ENCODE measurements at regions not wholly inside any gene's neighbourhood (a gene's known extent, or its start where the extent isn't known, plus 50 kb on each side); places are given as distances from the start of the nearest gene placed in this dataset.
"Not testable (repeated sequence)": the region's sequence is repeated elsewhere in the genome, so short reads cannot be mapped to it uniquely, and the experiment has no call there.

DNA sequence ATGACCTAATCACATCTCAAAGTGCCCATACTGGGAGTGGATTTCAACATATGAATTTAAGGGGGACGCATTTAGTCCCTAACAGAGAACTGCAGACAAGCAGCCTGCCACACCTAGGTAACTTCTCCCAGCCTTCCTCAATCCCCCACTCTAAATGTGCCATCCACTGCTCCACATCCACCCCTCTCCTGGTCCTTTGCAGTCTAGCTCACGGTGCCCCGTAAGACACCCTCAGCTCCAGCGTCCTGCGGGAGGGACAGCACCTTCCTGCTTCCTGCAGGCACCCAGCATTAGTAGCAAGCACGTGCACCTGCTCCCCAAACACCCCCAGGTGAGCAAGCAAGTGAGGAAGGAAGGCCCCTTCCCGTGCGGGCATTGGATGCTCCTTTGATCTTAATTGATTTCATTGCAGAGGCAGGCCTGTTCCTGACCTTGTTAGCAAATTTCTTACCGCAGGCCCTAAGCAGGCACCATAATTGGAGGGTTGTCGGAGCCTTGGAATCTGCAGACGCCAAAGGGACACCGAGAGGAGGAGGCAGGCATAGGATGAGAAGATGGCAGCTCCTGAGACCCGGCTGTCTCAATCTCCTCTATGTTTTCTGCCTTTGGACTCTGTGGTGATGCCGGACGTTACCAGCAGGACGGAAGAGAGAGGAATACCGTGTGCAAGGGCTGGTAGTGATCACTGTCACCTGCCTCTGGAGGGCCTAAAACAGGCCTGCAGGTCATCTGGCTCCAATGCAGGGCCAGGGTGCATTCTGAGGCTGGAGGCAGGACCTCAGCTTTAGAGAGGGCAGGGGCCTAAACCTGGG, 75.8 kb upstream of the CHST15 start:
- 91% methylated on average over 17 of the region's 17 CpGs for WGBS, 2 experiments
- Histone ChIP-seq H3K27ac (ENCODE audit: insufficient read depth, low read depth, low read length, poor library complexity, severe bottlenecking) (no peak overlapping the region), H3K36me3 (ENCODE audit: control insufficient read depth, insufficient read depth, low read length) (no peaks in the 10 kb centered on the region), H3K4me1 (ENCODE audit: control insufficient read depth, insufficient read depth, low read length) (no peaks in the 10 kb centered on the region), H3K9me3 (ENCODE audit: control insufficient read depth, low read length) (no peaks in the 10 kb centered on the region), H3K4me3 (ENCODE audit: insufficient read depth, low read depth, low read length) (no peak overlapping the region), H3K27me3 (ENCODE audit: control insufficient read depth, insufficient read depth, low read length, poor library complexity, severe bottlenecking) (no peaks in the 10 kb centered on the region)

DNA sequence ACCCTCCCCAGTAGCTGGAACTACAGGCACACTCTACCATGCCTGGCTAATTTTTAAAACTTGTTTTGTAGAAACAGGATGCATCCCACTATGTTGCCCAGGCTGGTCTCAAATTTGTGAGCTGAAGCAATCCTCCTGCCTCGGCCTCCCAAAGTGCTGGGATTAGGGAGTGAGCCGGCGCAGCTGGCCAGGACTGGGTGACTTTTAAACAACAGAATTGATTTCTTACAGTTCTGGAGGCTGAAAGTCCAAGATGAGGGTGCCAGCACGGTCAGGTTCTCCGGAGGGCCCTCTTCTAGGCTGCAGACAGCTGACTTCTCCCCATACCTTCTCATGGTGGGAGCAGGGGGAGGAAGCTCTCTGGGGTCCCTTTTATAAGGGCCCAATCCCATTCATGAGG, 75.2 kb upstream of the CHST15 start:
- no peaks in the 10 kb centered on the region for H3K9me3 ChIP-seq (ENCODE audit: control insufficient read depth, low read length)
- no peaks in the 10 kb centered on the region for H3K4me1 ChIP-seq (ENCODE audit: control insufficient read depth, insufficient read depth, low read length)
- no peak overlapping the region for H3K27ac ChIP-seq (ENCODE audit: insufficient read depth, low read depth, low read length, poor library complexity, severe bottlenecking)
- H3K36me3 ChIP-seq (ENCODE audit: control insufficient read depth, insufficient read depth, low read length): no peaks in the 10 kb centered on the region
- H3K4me3 ChIP-seq (ENCODE audit: insufficient read depth, low read depth, low read length): no peak overlapping the region
- H3K27me3 ChIP-seq (ENCODE audit: control insufficient read depth, insufficient read depth, low read length, poor library complexity, severe bottlenecking): no peaks in the 10 kb centered on the region
- 95 to 96% methylated on average over 5 of the region's 5 CpGs for WGBS, 2 experiments

DNA sequence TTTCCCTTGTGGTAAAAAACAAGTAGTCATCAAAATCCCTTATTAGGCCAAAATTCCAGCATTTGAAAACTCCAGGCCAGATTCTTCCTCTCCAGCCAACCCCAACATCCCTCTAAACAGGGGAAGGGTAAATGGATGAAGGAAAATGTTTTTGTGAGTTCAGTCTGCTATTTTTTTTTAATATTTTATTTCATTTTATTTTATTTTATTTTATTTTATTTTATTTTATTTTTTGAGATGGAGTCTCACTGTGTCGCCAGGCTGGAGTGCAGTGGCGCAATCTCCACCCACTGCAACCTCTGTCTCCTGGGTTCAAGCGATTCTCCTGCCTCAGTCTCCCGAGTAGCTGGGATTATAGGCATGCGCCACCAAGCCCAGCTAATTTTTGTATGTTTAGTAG, 74.5 kb upstream of the CHST15 start:
- not testable (repeated sequence) for H3K36me3 ChIP-seq (ENCODE audit: control insufficient read depth, insufficient read depth, low read length); H3K4me3 ChIP-seq (ENCODE audit: insufficient read depth, low read depth, low read length); H3K27me3 ChIP-seq (ENCODE audit: control insufficient read depth, insufficient read depth, low read length, poor library complexity, severe bottlenecking); H3K4me1 ChIP-seq (ENCODE audit: control insufficient read depth, insufficient read depth, low read length); H3K27ac ChIP-seq (ENCODE audit: insufficient read depth, low read depth, low read length, poor library complexity, severe bottlenecking); H3K9me3 ChIP-seq (ENCODE audit: control insufficient read depth, low read length)
- WGBS, 2 experiments: 90 to 95% methylated on average over 5 of the region's 5 CpGs

DNA sequence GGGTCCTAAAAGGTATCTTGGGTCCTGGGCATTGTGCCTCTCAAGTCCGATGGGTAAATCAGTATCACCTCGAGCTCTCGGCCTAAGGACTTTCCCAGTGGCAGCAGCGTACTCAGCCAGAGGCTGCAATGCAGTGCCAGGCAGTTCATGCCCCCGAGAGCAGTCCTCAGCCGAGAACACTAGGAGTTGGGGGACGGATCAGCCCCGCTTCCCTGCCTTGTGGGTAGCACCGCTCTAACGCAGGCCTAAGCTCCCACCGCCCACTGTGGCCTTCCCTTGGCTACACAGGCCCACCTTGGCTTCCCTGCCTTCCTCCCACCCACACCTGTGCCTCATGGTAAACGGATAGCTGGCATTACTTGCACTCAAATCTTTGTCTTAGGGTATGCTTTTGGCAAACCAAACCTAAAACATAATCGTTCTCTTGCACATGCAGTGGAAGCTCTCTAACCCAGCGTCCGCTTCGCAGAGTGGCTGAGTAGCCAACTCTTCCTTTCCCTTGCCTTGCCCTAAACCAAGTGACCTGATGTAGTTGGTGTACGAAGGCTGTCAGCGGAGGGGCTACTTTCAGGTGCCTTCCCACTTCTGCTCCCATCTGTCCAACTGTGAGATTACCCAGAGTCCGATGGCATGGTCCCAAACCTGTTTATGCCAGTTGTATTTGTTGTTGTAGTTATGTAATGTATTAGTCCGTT, 73.2 kb upstream of the CHST15 start:
- Histone ChIP-seq H3K4me1 (ENCODE audit: control insufficient read depth, insufficient read depth, low read length) (no peaks in the 10 kb centered on the region), H3K27me3 (ENCODE audit: control insufficient read depth, insufficient read depth, low read length, poor library complexity, severe bottlenecking) (no peaks in the 10 kb centered on the region), H3K36me3 (ENCODE audit: control insufficient read depth, insufficient read depth, low read length) (no peaks in the 10 kb centered on the region), H3K27ac (ENCODE audit: insufficient read depth, low read depth, low read length, poor library complexity, severe bottlenecking) (no peak overlapping the region), H3K9me3 (ENCODE audit: control insufficient read depth, low read length) (no peaks in the 10 kb centered on the region), H3K4me3 (ENCODE audit: insufficient read depth, low read depth, low read length) (no peak overlapping the region)
- WGBS, 2 experiments: 88 to 92% methylated on average over 20 of the region's 20 CpGs

- no peak overlapping the region for H3K4me3 ChIP-seq (ENCODE audit: insufficient read depth, low read depth, low read length)
- no peaks in the 10 kb centered on the region for H3K9me3 ChIP-seq (ENCODE audit: control insufficient read depth, low read length)
- H3K36me3 ChIP-seq (ENCODE audit: control insufficient read depth, insufficient read depth, low read length): no peaks in the 10 kb centered on the region
- no peaks in the 10 kb centered on the region for H3K27me3 ChIP-seq (ENCODE audit: control insufficient read depth, insufficient read depth, low read length, poor library complexity, severe bottlenecking)
- H3K27ac ChIP-seq (ENCODE audit: insufficient read depth, low read depth, low read length, poor library complexity, severe bottlenecking): no peak overlapping the region
- 92 to 93% methylated on average over 1 to 2 of the region's 3 CpGs for WGBS, 2 experiments
- no peaks in the 10 kb centered on the region for H3K4me1 ChIP-seq (ENCODE audit: control insufficient read depth, insufficient read depth, low read length)
These were observed 72.4 kb upstream of the CHST15 start for GRCh38 chr10:124165827-124166226.

DNA sequence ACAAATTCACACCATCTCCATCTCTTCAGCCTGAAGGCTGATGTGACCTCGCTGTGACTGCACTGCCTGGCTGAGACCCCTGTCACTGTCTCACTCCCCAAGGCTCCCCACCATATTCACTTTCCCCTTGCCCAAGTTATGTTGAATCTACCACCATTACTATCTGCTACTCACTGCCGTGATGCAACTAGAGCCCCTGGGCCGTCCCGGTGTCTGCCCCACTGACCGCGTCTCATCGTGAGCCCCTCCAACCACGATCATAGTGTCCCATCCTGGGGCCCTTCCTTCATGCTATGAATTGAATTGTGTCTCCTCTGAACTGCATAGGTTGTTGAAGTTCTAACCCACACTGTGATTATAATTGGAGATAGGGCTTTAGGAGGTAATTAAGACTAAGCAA, 71.9 kb upstream of the CHST15 start:
- 87% methylated on average over 8 of the region's 8 CpGs for WGBS, 2 experiments

GRCh38 chr10:124164264-124164663, 70.9 kb upstream of the CHST15 start:
- no peak overlapping the region for H3K27ac ChIP-seq (ENCODE audit: insufficient read depth, low read depth, low read length, poor library complexity, severe bottlenecking)
- H3K4me1 ChIP-seq (ENCODE audit: control insufficient read depth, insufficient read depth, low read length): no peaks in the 10 kb centered on the region
- H3K4me3 ChIP-seq (ENCODE audit: insufficient read depth, low read depth, low read length): no peak overlapping the region
- H3K27me3 ChIP-seq (ENCODE audit: control insufficient read depth, insufficient read depth, low read length, poor library complexity, severe bottlenecking): no peaks in the 10 kb centered on the region
- WGBS, 2 experiments: 62 to 68% methylated on average over 1 to 2 of the region's 2 CpGs
- no peaks in the 10 kb centered on the region for H3K9me3 ChIP-seq (ENCODE audit: control insufficient read depth, low read length)
- H3K36me3 ChIP-seq (ENCODE audit: control insufficient read depth, insufficient read depth, low read length): no peaks in the 10 kb centered on the region

More for the DNA sequence above, 71.9 kb upstream of the CHST15 start:
- Histone ChIP-seq H3K4me1 (ENCODE audit: control insufficient read depth, insufficient read depth, low read length) (no peaks in the 10 kb centered on the region), H3K27me3 (ENCODE audit: control insufficient read depth, insufficient read depth, low read length, poor library complexity, severe bottlenecking) (no peaks in the 10 kb centered on the region), H3K27ac (ENCODE audit: insufficient read depth, low read depth, low read length, poor library complexity, severe bottlenecking) (no peak overlapping the region), H3K36me3 (ENCODE audit: control insufficient read depth, insufficient read depth, low read length) (no peaks in the 10 kb centered on the region), H3K9me3 (ENCODE audit: control insufficient read depth, low read length) (no peaks in the 10 kb centered on the region), H3K4me3 (ENCODE audit: insufficient read depth, low read depth, low read length) (no peak overlapping the region)

DNA sequence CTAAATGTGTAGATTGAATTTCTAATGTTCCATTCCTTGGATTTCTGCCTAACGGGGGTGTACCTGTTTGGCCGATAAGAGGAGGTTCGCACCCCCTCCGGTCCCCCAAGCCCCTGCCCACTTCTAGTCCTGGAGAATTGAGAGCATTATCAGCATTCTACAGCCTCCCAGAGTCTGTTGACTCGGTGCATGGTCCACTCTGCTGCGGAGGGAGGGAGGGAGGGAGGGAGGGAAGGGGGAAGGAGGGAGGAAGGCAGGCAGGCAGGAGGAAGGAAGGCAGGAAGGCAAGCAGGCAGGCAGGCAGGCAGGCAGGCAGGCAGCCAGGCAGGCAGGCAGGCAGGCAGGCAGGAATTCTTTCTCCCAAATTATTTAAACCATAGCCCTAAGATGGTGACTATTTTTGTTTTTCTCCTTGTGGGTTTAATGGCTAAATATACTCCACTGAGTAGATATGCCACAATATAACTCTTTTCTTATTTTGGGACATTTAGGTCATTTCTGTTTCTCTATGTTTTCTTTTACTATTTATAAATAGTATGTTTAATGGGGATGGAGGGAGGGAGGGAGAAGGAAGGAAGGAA, 69.5 kb upstream of the CHST15 start:
- Histone ChIP-seq H3K4me3 (ENCODE audit: insufficient read depth, low read depth, low read length) (no peak overlapping the region), H3K27me3 (ENCODE audit: control insufficient read depth, insufficient read depth, low read length, poor library complexity, severe bottlenecking) (no peaks in the 10 kb centered on the region), H3K4me1 (ENCODE audit: control insufficient read depth, insufficient read depth, low read length) (no peaks in the 10 kb centered on the region), H3K36me3 (ENCODE audit: control insufficient read depth, insufficient read depth, low read length) (no peaks in the 10 kb centered on the region), H3K27ac (ENCODE audit: insufficient read depth, low read depth, low read length, poor library complexity, severe bottlenecking) (no peak overlapping the region), H3K9me3 (ENCODE audit: control insufficient read depth, low read length) (no peaks in the 10 kb centered on the region)
- WGBS, 2 experiments: 82 to 83% methylated on average over 6 of the region's 6 CpGs

GRCh38 chr10:124162136-124162535, 68.7 kb upstream of the CHST15 start:
- H3K9me3 ChIP-seq (ENCODE audit: control insufficient read depth, low read length): no peaks in the 10 kb centered on the region
- 95 to 96% methylated on average over 6 of the region's 6 CpGs for WGBS, 2 experiments
- H3K4me1 ChIP-seq (ENCODE audit: control insufficient read depth, insufficient read depth, low read length): no peaks in the 10 kb centered on the region
- no peaks in the 10 kb centered on the region for H3K36me3 ChIP-seq (ENCODE audit: control insufficient read depth, insufficient read depth, low read length)
- H3K27me3 ChIP-seq (ENCODE audit: control insufficient read depth, insufficient read depth, low read length, poor library complexity, severe bottlenecking): no peaks in the 10 kb centered on the region
- H3K4me3 ChIP-seq (ENCODE audit: insufficient read depth, low read depth, low read length): no peak overlapping the region
- no peak overlapping the region for H3K27ac ChIP-seq (ENCODE audit: insufficient read depth, low read depth, low read length, poor library complexity, severe bottlenecking)

- Histone ChIP-seq H3K27ac (ENCODE audit: insufficient read depth, low read depth, low read length, poor library complexity, severe bottlenecking) (no peak overlapping the region), H3K4me1 (ENCODE audit: control insufficient read depth, insufficient read depth, low read length) (peaks cover 2% of the 10 kb centered on the region), H3K9me3 (ENCODE audit: control insufficient read depth, low read length) (no peaks in the 10 kb centered on the region), H3K36me3 (ENCODE audit: control insufficient read depth, insufficient read depth, low read length) (no peaks in the 10 kb centered on the region), H3K4me3 (ENCODE audit: insufficient read depth, low read depth, low read length) (no peak overlapping the region), H3K27me3 (ENCODE audit: control insufficient read depth, insufficient read depth, low read length, poor library complexity, severe bottlenecking) (no peaks in the 10 kb centered on the region)
- 91 to 94% methylated on average over 5 of the region's 5 CpGs for WGBS, 2 experiments
These were observed 68.2 kb upstream of the CHST15 start for GRCh38 chr10:124161601-124162000.
